ENCODE measurements at regions not wholly inside any gene's neighbourhood (a gene's known extent, or its start where the extent isn't known, plus 50 kb on each side); places are given as distances from the start of the nearest gene placed in this dataset.

- ChIA-PET POLR2A (ENCODE audit: unreplicated experiment) (no interaction called here), CTCF (interaction anchor here (0.6 to 0.9 kb wide), 2 partner anchors 49 to 1690 kb away, joined by 3 to 4 read pairs; no protein-coding TSS in a partner anchor)
- no TSS peak for BruUV-seq (replicated peaks)
- dilution Hi-C loops (cut with HindIII; ENCODE audit: low sequenced_read_pairs, unreplicated experiment) (no loop called here), intact Hi-C loops (cut with micrococcal nuclease) (no loop called here), in situ Hi-C loops (cut with MboI; ENCODE audit: low sequenced_read_pairs) (no loop called here)
- Histone ChIP-seq H2BK15ac (ENCODE audit: low read depth, low read length) (no peak overlapping the region), H3K4me2 (ENCODE audit: low read depth, low read length) (no peak overlapping the region), H3K4me3 (ENCODE audit: insufficient read depth, low read depth, low read length) (no peak overlapping the region), H2BK5ac (ENCODE audit: low read depth, low read length, poor library complexity, severe bottlenecking) (no peak overlapping the region), H2BK120ac (ENCODE audit: low read depth, low read length) (no peak overlapping the region), H3K27me3 (ENCODE audit: control insufficient read depth, insufficient read depth, low read length) (no peaks in the 10 kb centered on the region), H3K9me1 (ENCODE audit: insufficient read depth, low read length) (no peaks in the 10 kb centered on the region), H3K18ac (ENCODE audit: low read depth, low read length) (no peak overlapping the region), H3K27ac (ENCODE audit: insufficient read depth, low read length) (no peak overlapping the region), H3K79me1 (ENCODE audit: low read depth in 1 of 2, low read length in 2 of 2) (no peaks in the 10 kb centered on the region), H3K56ac (ENCODE audit: extremely low read depth, insufficient read depth, low read length) (no peak overlapping the region), H3K36me3 (ENCODE audit: control insufficient read depth, insufficient read depth, low read length) (no peaks in the 10 kb centered on the region), H2AK9ac (replicated peaks; ENCODE audit: low read depth, low read length, poor library complexity) (no peak overlapping the region), H2BK20ac (ENCODE audit: low read depth, low read length) (no peak overlapping the region), H3K4ac (ENCODE audit: low read depth, low read length) (no peak overlapping the region), H3K9me3 (ENCODE audit: control insufficient read depth, insufficient read depth, low read length) (no peaks in the 10 kb centered on the region), H2AFZ (replicated peaks; ENCODE audit: low read length, poor library complexity) (no peak overlapping the region), H4K5ac (ENCODE audit: low read depth, low read length) (no peak overlapping the region), H3K14ac (replicated peaks; ENCODE audit: low read depth, low read length) (no peak overlapping the region), H4K20me1 (ENCODE audit: insufficient read depth, low read length) (no peaks in the 10 kb centered on the region), H2AK5ac (ENCODE audit: low read depth, low read length) (no peak overlapping the region), H3K23ac (ENCODE audit: low read depth, low read length) (no peak overlapping the region), H4K91ac (ENCODE audit: insufficient read depth, low read depth, low read length) (no peak overlapping the region), H4K8ac (ENCODE audit: low read depth in 2 of 2, low read length in 2 of 2) (no peak overlapping the region), H3K4me1 (ENCODE audit: control insufficient read depth, insufficient read depth, low read length) (no peaks in the 10 kb centered on the region), H3K9ac (ENCODE audit: low read depth, low read length) (no peak overlapping the region)
- no CpG with 5 or more reads among the region's 1 CpG for WGBS, 2 experiments (ENCODE audit: extremely low coverage in 2 of 2, insufficient read length in 1 of 2)
- ATAC-seq (ENCODE audit: low read depth) = no peak
- no peak for TF ChIP-seq NFE2L2 (IDR thresholded peaks at IDR 0.05; ENCODE audit: low read depth, low read length)
- no peak for TF ChIP-seq ELK1 (IDR thresholded peaks at IDR 0.05; ENCODE audit: borderline replicate concordance, low read depth, low read length)
- TF ChIP-seq SMC3 (IDR thresholded peaks at IDR 0.05; ENCODE audit: low read depth, low read length) = no peak
- TF ChIP-seq RFX5 (IDR thresholded peaks at IDR 0.05; ENCODE audit: low read depth, low read length) = no peak
- no peak for TF ChIP-seq RAD21 (IDR thresholded peaks at IDR 0.05; ENCODE audit: low read length)
- TF ChIP-seq CHD1 (IDR thresholded peaks at IDR 0.05; ENCODE audit: low read depth, low read length) = no peak
- TF ChIP-seq, protein P1, sequence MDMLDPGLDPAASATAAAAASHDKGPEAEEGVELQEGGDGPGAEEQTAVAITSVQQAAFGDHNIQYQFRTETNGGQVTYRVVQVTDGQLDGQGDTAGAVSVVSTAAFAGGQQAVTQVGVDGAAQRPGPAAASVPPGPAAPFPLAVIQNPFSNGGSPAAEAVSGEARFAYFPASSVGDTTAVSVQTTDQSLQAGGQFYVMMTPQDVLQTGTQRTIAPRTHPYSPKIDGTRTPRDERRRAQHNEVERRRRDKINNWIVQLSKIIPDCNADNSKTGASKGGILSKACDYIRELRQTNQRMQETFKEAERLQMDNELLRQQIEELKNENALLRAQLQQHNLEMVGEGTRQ (IDR thresholded peaks at IDR 0.05; ENCODE audit: low read depth, low read length) = no peak
- TF ChIP-seq RCOR1 (IDR thresholded peaks at IDR 0.05; ENCODE audit: insufficient replicate concordance, low read length) = no peak
- TF ChIP-seq MXI1 (IDR thresholded peaks at IDR 0.05; ENCODE audit: borderline replicate concordance, low read depth, low read length) = no peak
- TF ChIP-seq, protein P2, sequence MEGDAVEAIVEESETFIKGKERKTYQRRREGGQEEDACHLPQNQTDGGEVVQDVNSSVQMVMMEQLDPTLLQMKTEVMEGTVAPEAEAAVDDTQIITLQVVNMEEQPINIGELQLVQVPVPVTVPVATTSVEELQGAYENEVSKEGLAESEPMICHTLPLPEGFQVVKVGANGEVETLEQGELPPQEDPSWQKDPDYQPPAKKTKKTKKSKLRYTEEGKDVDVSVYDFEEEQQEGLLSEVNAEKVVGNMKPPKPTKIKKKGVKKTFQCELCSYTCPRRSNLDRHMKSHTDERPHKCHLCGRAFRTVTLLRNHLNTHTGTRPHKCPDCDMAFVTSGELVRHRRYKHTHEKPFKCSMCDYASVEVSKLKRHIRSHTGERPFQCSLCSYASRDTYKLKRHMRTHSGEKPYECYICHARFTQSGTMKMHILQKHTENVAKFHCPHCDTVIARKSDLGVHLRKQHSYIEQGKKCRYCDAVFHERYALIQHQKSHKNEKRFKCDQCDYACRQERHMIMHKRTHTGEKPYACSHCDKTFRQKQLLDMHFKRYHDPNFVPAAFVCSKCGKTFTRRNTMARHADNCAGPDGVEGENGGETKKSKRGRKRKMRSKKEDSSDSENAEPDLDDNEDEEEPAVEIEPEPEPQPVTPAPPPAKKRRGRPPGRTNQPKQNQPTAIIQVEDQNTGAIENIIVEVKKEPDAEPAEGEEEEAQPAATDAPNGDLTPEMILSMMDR (conservative IDR thresholded peaks at IDR 0.05; ENCODE audit: low read depth, low read length) = no peak
- TF ChIP-seq MAFK (IDR thresholded peaks at IDR 0.05; ENCODE audit: low read depth, low read length) = no peak
- TF ChIP-seq POLR2A (IDR thresholded peaks at IDR 0.05; ENCODE audit: low read depth, low read length) = no peak
- DNase-seq = no peak
Observed at GRCh38 chrX:141415889-141416288, 168.6 kb downstream of the SPANXA1 start.
